ENCODE measurements at regions not wholly inside any gene's neighbourhood (a gene's known extent, or its start where the extent isn't known, plus 50 kb on each side); places are given as distances from the start of the nearest gene placed in this dataset.

DNA sequence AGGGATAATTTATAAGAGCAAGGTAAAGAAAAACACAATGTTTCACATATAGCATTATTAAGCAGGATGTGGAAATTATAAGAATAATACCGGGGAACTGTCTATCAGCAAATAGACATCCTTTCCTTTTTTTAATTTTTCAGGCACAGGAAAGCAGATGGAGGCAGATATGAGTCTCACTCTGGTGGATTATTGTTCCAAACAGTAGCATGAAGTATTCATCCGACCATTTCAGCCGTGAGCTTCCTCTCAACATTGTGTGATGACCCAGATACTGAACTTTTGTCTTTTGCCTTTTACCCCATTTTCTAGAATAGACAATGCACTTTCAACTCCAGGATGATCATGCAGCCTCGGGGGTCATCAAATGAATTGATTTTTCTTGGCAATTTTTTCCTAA, 599.8 kb downstream of the ADGRL2 start:
- intact Hi-C loops (cut with DNase I; ENCODE audit: low total_unique reads), result no loop called here
- H3K4me3 ChIP-seq, result no peak overlapping the region
- DNase-seq (ENCODE audit: low spot score in 2 of 2), result no peak

DNA sequence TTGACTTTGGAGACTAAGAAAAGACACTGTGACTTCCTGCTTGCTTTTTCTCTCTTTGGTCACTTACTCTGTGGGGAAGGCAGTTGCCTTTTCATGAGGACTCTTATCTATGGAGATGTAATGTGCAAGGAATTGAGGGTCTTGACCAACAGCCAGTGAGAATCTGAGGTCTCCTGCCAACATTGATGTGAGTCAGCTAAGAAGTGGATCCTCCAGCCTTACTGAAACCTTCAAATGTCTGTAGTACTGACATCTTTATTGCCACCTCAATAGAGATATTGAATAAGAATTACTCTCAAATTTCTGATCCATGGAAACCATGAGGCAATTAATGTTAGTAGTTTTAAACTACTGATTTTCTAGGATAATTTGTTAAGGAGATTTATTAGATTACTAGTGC, 598.4 kb downstream of the ADGRL2 start:
- intact Hi-C loops (cut with DNase I; ENCODE audit: low total_unique reads), result no loop called here
- Histone ChIP-seq H3K4me3 (no peak overlapping the region), H3K9me3 (no peaks in the 10 kb centered on the region), H3K27me3 (no peaks in the 10 kb centered on the region), H3K4me1 (no peaks in the 10 kb centered on the region), H3K36me3 (no peaks in the 10 kb centered on the region), H3K27ac (no peak overlapping the region)
- TF ChIP-seq, protein P1, sequence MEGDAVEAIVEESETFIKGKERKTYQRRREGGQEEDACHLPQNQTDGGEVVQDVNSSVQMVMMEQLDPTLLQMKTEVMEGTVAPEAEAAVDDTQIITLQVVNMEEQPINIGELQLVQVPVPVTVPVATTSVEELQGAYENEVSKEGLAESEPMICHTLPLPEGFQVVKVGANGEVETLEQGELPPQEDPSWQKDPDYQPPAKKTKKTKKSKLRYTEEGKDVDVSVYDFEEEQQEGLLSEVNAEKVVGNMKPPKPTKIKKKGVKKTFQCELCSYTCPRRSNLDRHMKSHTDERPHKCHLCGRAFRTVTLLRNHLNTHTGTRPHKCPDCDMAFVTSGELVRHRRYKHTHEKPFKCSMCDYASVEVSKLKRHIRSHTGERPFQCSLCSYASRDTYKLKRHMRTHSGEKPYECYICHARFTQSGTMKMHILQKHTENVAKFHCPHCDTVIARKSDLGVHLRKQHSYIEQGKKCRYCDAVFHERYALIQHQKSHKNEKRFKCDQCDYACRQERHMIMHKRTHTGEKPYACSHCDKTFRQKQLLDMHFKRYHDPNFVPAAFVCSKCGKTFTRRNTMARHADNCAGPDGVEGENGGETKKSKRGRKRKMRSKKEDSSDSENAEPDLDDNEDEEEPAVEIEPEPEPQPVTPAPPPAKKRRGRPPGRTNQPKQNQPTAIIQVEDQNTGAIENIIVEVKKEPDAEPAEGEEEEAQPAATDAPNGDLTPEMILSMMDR (IDR thresholded peaks at IDR 0.05), result no peak
- TF ChIP-seq POLR2AphosphoS5 (IDR thresholded peaks at IDR 0.05) (no peak), POLR2A (IDR thresholded peaks at IDR 0.05) (no peak)
- no peak for DNase-seq (ENCODE audit: low spot score in 2 of 2)

More for the DNA sequence above, 599.8 kb downstream of the ADGRL2 start:
- Histone ChIP-seq H3K4me1 (no peaks in the 10 kb centered on the region), H3K27me3 (no peaks in the 10 kb centered on the region), H3K27ac (no peak overlapping the region), H3K36me3 (no peaks in the 10 kb centered on the region), H3K9me3 (no peaks in the 10 kb centered on the region)
- TF ChIP-seq POLR2AphosphoS5 (IDR thresholded peaks at IDR 0.05), result no peak
- TF ChIP-seq POLR2A (IDR thresholded peaks at IDR 0.05), result no peak
- TF ChIP-seq, protein P1 (IDR thresholded peaks at IDR 0.05), result no peak

DNA sequence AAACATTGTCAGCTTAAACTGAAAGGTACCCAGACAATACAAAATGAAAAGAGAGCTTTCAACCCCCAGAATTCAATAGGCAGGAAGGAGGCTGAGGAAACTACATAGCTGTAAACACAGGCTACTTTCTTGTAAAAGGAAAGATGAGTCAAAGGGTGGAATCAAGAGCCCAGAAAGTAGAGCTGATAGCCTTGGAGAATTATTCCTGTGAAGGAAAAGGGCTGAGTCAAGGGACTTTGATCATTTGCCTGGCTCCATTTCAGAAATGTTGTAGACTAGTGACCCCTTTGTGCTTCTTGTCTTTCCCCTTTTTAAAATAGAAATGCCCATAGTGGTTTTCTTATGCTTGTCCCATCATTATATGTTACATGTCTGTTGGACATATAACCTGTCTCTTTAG, 597.6 kb downstream of the ADGRL2 start:
- H3K4me1 ChIP-seq, result no peaks in the 10 kb centered on the region
- H3K9me3 ChIP-seq, result no peaks in the 10 kb centered on the region
- H3K27ac ChIP-seq, result no peak overlapping the region
- H3K27me3 ChIP-seq, result no peaks in the 10 kb centered on the region
- no peaks in the 10 kb centered on the region for H3K36me3 ChIP-seq
- no peak for DNase-seq (ENCODE audit: low spot score in 2 of 2)
- no peak for TF ChIP-seq POLR2AphosphoS5 (IDR thresholded peaks at IDR 0.05)
- TF ChIP-seq, protein P1 (IDR thresholded peaks at IDR 0.05), result no peak
- no peak for TF ChIP-seq POLR2A (IDR thresholded peaks at IDR 0.05)
- intact Hi-C loops (cut with DNase I; ENCODE audit: low total_unique reads), result no loop called here
- H3K4me3 ChIP-seq, result no peak overlapping the region

DNA sequence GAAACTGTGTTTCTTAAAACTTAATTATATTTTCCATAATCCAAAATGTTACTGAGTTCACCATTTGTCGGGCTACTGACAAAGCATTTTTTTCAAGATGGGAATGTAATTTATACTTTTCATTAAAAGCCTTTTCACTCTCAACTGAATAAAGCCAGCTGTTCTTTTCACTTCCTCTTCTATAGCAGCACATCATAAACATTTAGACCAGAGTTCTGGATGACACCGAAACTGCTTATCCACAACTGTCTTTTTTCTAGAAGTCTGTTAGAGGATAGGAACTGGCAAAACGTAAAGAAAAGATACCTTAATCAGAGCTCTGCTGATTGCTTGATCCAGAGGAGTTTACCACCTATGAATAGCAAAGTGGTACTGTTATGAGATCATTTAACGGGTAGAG, 594.7 kb downstream of the ADGRL2 start:
- no peaks in the 10 kb centered on the region for H3K36me3 ChIP-seq
- H3K27ac ChIP-seq, result no peak overlapping the region
- no peak overlapping the region for H3K4me3 ChIP-seq
- no peaks in the 10 kb centered on the region for H3K4me1 ChIP-seq
- DNase-seq (ENCODE audit: low spot score in 2 of 2), result no peak
- no peaks in the 10 kb centered on the region for H3K27me3 ChIP-seq
- intact Hi-C loops (cut with DNase I; ENCODE audit: low total_unique reads), result no loop called here
- H3K9me3 ChIP-seq, result no peaks in the 10 kb centered on the region
- no peak for TF ChIP-seq POLR2A (IDR thresholded peaks at IDR 0.05)
- TF ChIP-seq, protein P1 (IDR thresholded peaks at IDR 0.05), result no peak
- TF ChIP-seq POLR2AphosphoS5 (IDR thresholded peaks at IDR 0.05), result no peak

DNA sequence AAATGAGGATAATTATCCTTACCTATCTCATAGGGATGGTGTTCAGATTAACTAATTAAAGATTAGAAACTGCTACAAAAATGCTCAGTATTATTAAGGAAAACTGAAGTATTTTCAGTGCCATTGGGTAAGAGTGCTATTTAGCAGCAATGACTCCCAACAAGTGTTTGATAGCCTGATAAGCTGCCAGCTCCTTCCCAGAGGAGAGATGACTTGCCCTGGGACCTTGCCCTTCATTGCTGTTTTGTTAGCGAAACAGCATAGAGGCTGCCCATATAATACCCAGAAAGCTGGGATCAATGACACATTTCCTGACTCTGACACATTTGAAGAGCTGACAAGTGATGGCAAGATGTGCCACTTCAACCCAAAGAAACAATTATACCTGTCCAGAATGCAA, 592.2 kb downstream of the ADGRL2 start:
- Histone ChIP-seq H3K4me3 (no peak overlapping the region), H3K9me3 (no peaks in the 10 kb centered on the region), H3K27me3 (no peaks in the 10 kb centered on the region), H3K27ac (no peak overlapping the region), H3K36me3 (no peaks in the 10 kb centered on the region), H3K4me1 (no peaks in the 10 kb centered on the region)
- intact Hi-C loops (cut with DNase I; ENCODE audit: low total_unique reads), result no loop called here
- TF ChIP-seq, protein P1 (IDR thresholded peaks at IDR 0.05), result no peak
- TF ChIP-seq POLR2A (IDR thresholded peaks at IDR 0.05) (no peak), POLR2AphosphoS5 (IDR thresholded peaks at IDR 0.05) (no peak)
- no peak for DNase-seq (ENCODE audit: low spot score in 2 of 2)
